ENCODE measurements at regions not wholly inside any gene's neighbourhood (a gene's known extent, or its start where the extent isn't known, plus 50 kb on each side); places are given as distances from the start of the nearest gene placed in this dataset.

DNA sequence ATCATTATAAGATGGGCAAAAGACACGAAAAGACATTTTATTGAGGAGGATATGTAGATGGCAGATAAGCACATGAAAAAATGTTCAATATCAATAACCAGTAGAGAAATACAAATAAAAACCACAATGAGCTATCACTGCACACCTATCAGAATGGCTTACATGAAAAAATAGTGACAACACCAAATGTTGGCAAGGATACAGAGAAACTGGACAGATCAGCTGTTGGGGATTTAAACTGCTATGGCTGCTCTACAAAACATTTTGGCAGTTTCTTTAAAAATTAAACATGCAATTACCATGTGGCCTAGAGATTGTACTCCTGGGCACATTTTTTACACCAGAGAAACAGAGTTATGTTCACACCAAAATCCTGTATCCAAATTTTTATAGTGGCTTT, 172.7 kb upstream of the TENT5A start:
- WGBS: 90% methylated on average over 1 of the region's 1 CpG
- no peak for DNase-seq (ENCODE audit: low spot score)
- H3K36me3 ChIP-seq (ENCODE audit: control insufficient read depth in 4 of 4, insufficient read depth in 3 of 4, low read depth in 1 of 4, low read length in 3 of 4): no peaks in the 10 kb centered on the region
- peaks cover 0 to 4% (median 0%) of the 10 kb centered on the region in 4 donors for H3K9me3 ChIP-seq (ENCODE audit: control insufficient read depth in 4 of 4, low read length in 3 of 4)
- no peaks in the 10 kb centered on the region for H3K27me3 ChIP-seq (ENCODE audit: control insufficient read depth in 4 of 4, insufficient read depth in 4 of 4, low read length in 3 of 4)
- no peak overlapping the region for H3K4me3 ChIP-seq (ENCODE audit: low read depth in 1 of 3, low read length in 3 of 3)
- TF ChIP-seq FOXA2 (IDR thresholded peaks at IDR 0.05): no peak
- TF ChIP-seq ATF3 (IDR thresholded peaks at IDR 0.05): no peak
- TF ChIP-seq ZBTB33 (IDR thresholded peaks at IDR 0.05): no peak
- TF ChIP-seq REST (IDR thresholded peaks at IDR 0.05): no peak
- TF ChIP-seq HNF4A (conservative IDR thresholded peaks at IDR 0.05): no peak
- TF ChIP-seq TAF1 (conservative IDR thresholded peaks at IDR 0.05): no peak
- no peak for TF ChIP-seq MAX (IDR thresholded peaks at IDR 0.05)
- no peak for TF ChIP-seq EGR1 (IDR thresholded peaks at IDR 0.05; ENCODE audit: low read depth in 2 of 2)
- no peak for TF ChIP-seq CTCF (IDR thresholded peaks at IDR 0.05; ENCODE audit: low read depth, low read length, missing input control)
- TF ChIP-seq NR2F2 (IDR thresholded peaks at IDR 0.05): no peak
- no peak for TF ChIP-seq RXRA (IDR thresholded peaks at IDR 0.05)
- no peak for TF ChIP-seq JUND (IDR thresholded peaks at IDR 0.05)
- H3K9ac ChIP-seq (ENCODE audit: low read depth in 1 of 2, low read length in 2 of 2): no peak overlapping the region
- H3K4me1 ChIP-seq (ENCODE audit: control insufficient read depth in 4 of 4, insufficient read depth in 4 of 4, low read length in 3 of 4): no peaks in the 10 kb centered on the region
- no peak overlapping the region for H3K27ac ChIP-seq (ENCODE audit: low read depth in 1 of 2, low read length in 2 of 2)

- no peak overlapping the region for H3K4me3 ChIP-seq (ENCODE audit: low read depth in 1 of 3, low read length in 3 of 3)
- no peak overlapping the region for H3K9ac ChIP-seq (ENCODE audit: low read depth in 1 of 2, low read length in 2 of 2)
- no peaks in the 10 kb centered on the region for H3K9me3 ChIP-seq (ENCODE audit: control insufficient read depth in 4 of 4, low read length in 3 of 4)
- no peaks in the 10 kb centered on the region for H3K27me3 ChIP-seq (ENCODE audit: control insufficient read depth in 4 of 4, insufficient read depth in 4 of 4, low read length in 3 of 4)
- peaks cover 0 to 9% (median 4%) of the 10 kb centered on the region in 4 donors for H3K4me1 ChIP-seq (ENCODE audit: control insufficient read depth in 4 of 4, insufficient read depth in 4 of 4, low read length in 3 of 4)
- no peak for DNase-seq (ENCODE audit: low spot score)
- no peaks in the 10 kb centered on the region for H3K36me3 ChIP-seq (ENCODE audit: control insufficient read depth in 4 of 4, insufficient read depth in 3 of 4, low read depth in 1 of 4, low read length in 3 of 4)
- H3K27ac ChIP-seq (ENCODE audit: low read depth in 1 of 2, low read length in 2 of 2): no peak overlapping the region
- no peak for TF ChIP-seq GABPA (IDR thresholded peaks at IDR 0.05 in 1 of 2, conservative IDR thresholded peaks at IDR 0.05 in 1 of 2)
- 84% methylated on average over 5 of the region's 5 CpGs for WGBS
Measured at GRCh38 chr6:81909981-81910900, 157.8 kb upstream of the TENT5A start.

Measured in liver (tissue), 8 donors.